ENCODE measurements at regions not wholly inside any gene's neighbourhood (a gene's known extent, or its start where the extent isn't known, plus 50 kb on each side); places are given as distances from the start of the nearest gene placed in this dataset.

DNA sequence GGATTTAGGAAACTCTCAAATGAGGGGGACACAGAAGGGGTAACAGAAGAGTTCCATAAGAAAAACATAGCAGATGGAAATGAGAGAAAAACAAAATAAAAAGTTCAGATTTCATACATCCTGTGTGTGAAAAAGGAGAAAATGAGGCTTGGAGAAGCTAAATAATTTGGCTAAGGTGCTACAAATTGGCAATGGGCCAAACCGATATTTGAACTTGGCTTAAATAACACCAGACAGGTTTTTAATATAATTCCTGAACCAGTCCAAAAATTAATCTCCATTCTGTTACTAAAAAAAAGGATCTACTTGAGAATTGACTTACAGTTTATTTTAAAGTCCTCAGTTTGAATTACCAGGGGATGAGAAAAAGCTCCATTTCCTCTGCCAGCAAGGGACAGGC lies 342.9 kb upstream of the DPH6 start:
- Histone ChIP-seq H3K4me3 (ENCODE audit: low read depth in 1 of 2, low read length in 2 of 2) (no peak overlapping the region), H3K36me3 (ENCODE audit: insufficient read depth, low read length) (no peaks in the 10 kb centered on the region), H3K27ac (ENCODE audit: low read length) (no peak overlapping the region), H2AFZ (ENCODE audit: low read depth, low read length) (no peak overlapping the region), H3K9me3 (ENCODE audit: insufficient read depth, low read length, severe bottlenecking) (no peaks in the 10 kb centered on the region), H3K4me1 (ENCODE audit: insufficient read depth, low read length) (no peaks in the 10 kb centered on the region), H3K27me3 (ENCODE audit: insufficient read depth, low read length, poor library complexity) (no peaks in the 10 kb centered on the region), H3K9ac (ENCODE audit: low read depth, low read length) (no peak overlapping the region), H4K20me1 (ENCODE audit: insufficient read depth, low read length) (no peaks in the 10 kb centered on the region), H3K79me2 (ENCODE audit: insufficient read depth, low read length) (no peaks in the 10 kb centered on the region), H3K4me2 (ENCODE audit: insufficient read depth, low read length) (no peak overlapping the region)
- ATAC-seq (ENCODE audit: insufficient read depth, low read depth) = no peak
- no peak for DNase-seq
- TF ChIP-seq, protein P1, sequence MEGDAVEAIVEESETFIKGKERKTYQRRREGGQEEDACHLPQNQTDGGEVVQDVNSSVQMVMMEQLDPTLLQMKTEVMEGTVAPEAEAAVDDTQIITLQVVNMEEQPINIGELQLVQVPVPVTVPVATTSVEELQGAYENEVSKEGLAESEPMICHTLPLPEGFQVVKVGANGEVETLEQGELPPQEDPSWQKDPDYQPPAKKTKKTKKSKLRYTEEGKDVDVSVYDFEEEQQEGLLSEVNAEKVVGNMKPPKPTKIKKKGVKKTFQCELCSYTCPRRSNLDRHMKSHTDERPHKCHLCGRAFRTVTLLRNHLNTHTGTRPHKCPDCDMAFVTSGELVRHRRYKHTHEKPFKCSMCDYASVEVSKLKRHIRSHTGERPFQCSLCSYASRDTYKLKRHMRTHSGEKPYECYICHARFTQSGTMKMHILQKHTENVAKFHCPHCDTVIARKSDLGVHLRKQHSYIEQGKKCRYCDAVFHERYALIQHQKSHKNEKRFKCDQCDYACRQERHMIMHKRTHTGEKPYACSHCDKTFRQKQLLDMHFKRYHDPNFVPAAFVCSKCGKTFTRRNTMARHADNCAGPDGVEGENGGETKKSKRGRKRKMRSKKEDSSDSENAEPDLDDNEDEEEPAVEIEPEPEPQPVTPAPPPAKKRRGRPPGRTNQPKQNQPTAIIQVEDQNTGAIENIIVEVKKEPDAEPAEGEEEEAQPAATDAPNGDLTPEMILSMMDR (IDR thresholded peaks at IDR 0.05; ENCODE audit: borderline replicate concordance, extremely low read depth, low read length, poor library complexity, severe bottlenecking) = no peak
- no peak for TF ChIP-seq EZH2 (IDR thresholded peaks at IDR 0.05; ENCODE audit: borderline replicate concordance, low read depth, low read length, severe bottlenecking)

DNA sequence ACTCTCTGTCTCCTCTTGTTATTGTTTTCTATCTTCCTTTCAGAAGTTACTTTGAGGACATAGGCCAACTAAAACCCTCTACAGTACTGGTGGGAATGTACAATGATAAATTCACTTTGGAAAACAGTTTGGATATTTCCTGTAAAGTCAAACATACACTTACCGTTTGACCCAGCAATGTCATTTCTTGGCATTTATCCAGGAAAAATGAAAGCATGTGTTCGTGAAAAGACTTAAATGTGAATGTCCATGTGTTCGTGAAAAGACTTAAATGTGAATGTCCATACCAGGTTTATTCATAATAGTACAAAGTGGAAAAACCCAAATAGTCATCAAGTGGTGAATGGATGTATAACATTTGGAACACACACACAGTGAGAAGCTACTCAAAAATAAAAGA lies 361.5 kb upstream of the DPH6 start:
- Histone ChIP-seq H3K9me3 (ENCODE audit: insufficient read depth, low read length, severe bottlenecking) (no peaks in the 10 kb centered on the region), H3K27me3 (ENCODE audit: insufficient read depth, low read length, poor library complexity) (no peaks in the 10 kb centered on the region), H4K20me1 (ENCODE audit: insufficient read depth, low read length) (no peaks in the 10 kb centered on the region), H3K4me1 (ENCODE audit: insufficient read depth, low read length) (no peaks in the 10 kb centered on the region), H3K79me2 (ENCODE audit: insufficient read depth, low read length) (no peaks in the 10 kb centered on the region), H3K27ac (ENCODE audit: low read length) (no peak overlapping the region), H3K4me3 (ENCODE audit: low read depth in 1 of 2, low read length in 2 of 2) (no peak overlapping the region), H3K36me3 (ENCODE audit: insufficient read depth, low read length) (no peaks in the 10 kb centered on the region), H3K4me2 (ENCODE audit: insufficient read depth, low read length) (no peak overlapping the region), H3K9ac (ENCODE audit: low read depth, low read length) (no peak overlapping the region), H2AFZ (ENCODE audit: low read depth, low read length) (no peak overlapping the region)
- DNase-seq (no peak), ATAC-seq (ENCODE audit: insufficient read depth, low read depth) (no peak)
- no peak for TF ChIP-seq EZH2 (IDR thresholded peaks at IDR 0.05; ENCODE audit: borderline replicate concordance, low read depth, low read length, severe bottlenecking)
- TF ChIP-seq, protein P1 (IDR thresholded peaks at IDR 0.05; ENCODE audit: borderline replicate concordance, extremely low read depth, low read length, poor library complexity, severe bottlenecking) = no peak

DNA sequence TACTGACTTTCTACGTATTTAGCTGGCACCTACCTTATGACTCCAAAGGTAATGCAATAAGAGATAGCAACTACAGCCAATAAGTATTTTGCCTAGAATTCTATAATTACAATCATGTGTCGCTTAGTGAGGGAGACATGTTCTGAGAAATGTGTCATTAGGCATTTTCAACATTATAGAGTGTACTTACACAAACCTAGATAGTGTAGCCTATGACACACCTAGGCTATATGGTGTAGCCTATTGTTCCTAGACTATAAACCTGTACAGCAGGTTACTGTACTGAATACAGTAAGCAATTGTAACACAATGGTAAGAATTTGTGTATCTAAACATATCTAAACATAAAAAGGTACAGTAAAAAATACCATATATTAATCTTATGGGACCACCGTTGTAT lies 363.4 kb upstream of the DPH6 start:
- Histone ChIP-seq H2AFZ (ENCODE audit: low read depth, low read length) (no peak overlapping the region), H3K4me2 (ENCODE audit: insufficient read depth, low read length) (no peak overlapping the region), H3K4me3 (ENCODE audit: low read depth in 1 of 2, low read length in 2 of 2) (no peak overlapping the region), H4K20me1 (ENCODE audit: insufficient read depth, low read length) (no peaks in the 10 kb centered on the region), H3K4me1 (ENCODE audit: insufficient read depth, low read length) (no peaks in the 10 kb centered on the region), H3K27ac (ENCODE audit: low read length) (no peak overlapping the region), H3K79me2 (ENCODE audit: insufficient read depth, low read length) (no peaks in the 10 kb centered on the region), H3K9me3 (ENCODE audit: insufficient read depth, low read length, severe bottlenecking) (no peaks in the 10 kb centered on the region), H3K9ac (ENCODE audit: low read depth, low read length) (no peak overlapping the region), H3K27me3 (ENCODE audit: insufficient read depth, low read length, poor library complexity) (no peaks in the 10 kb centered on the region), H3K36me3 (ENCODE audit: insufficient read depth, low read length) (no peaks in the 10 kb centered on the region)
- DNase-seq (no peak), ATAC-seq (ENCODE audit: insufficient read depth, low read depth) (no peak)
- TF ChIP-seq, protein P1 (IDR thresholded peaks at IDR 0.05; ENCODE audit: borderline replicate concordance, extremely low read depth, low read length, poor library complexity, severe bottlenecking) = no peak
- TF ChIP-seq EZH2 (IDR thresholded peaks at IDR 0.05; ENCODE audit: borderline replicate concordance, low read depth, low read length, severe bottlenecking) = no peak

DNA sequence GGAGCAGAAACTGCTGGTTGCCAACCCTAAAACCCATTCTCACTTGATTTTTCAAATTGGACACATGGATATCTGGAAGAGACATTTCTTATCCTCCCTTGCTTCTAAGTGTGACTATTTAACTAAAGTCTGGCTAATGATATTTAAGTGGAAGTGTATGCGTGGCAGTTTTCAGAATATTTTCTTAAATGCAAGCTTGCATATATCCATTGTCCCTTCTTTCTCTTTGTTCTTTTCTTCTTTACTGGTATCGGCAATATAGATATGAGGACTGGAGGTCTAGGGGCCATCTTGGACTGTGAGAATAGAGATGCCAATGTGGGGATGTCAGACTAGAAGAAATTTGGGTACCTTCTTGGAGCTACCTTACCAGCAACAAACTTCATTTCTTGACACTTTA lies 364.3 kb upstream of the DPH6 start:
- TF ChIP-seq, protein P1 (IDR thresholded peaks at IDR 0.05; ENCODE audit: borderline replicate concordance, extremely low read depth, low read length, poor library complexity, severe bottlenecking) = no peak
- TF ChIP-seq EZH2 (IDR thresholded peaks at IDR 0.05; ENCODE audit: borderline replicate concordance, low read depth, low read length, severe bottlenecking) = no peak
- H3K27ac ChIP-seq (ENCODE audit: low read length) = no peak overlapping the region
- H3K27me3 ChIP-seq (ENCODE audit: insufficient read depth, low read length, poor library complexity) = no peaks in the 10 kb centered on the region
- H3K9me3 ChIP-seq (ENCODE audit: insufficient read depth, low read length, severe bottlenecking) = no peaks in the 10 kb centered on the region
- H3K4me3 ChIP-seq (ENCODE audit: low read depth in 1 of 2, low read length in 2 of 2) = no peak overlapping the region
- H3K79me2 ChIP-seq (ENCODE audit: insufficient read depth, low read length) = no peaks in the 10 kb centered on the region
- H3K9ac ChIP-seq (ENCODE audit: low read depth, low read length) = no peak overlapping the region
- DNase-seq (no peak), ATAC-seq (ENCODE audit: insufficient read depth, low read depth) (no peak)
- H4K20me1 ChIP-seq (ENCODE audit: insufficient read depth, low read length) = no peaks in the 10 kb centered on the region
- no peaks in the 10 kb centered on the region for H3K4me1 ChIP-seq (ENCODE audit: insufficient read depth, low read length)
- H3K36me3 ChIP-seq (ENCODE audit: insufficient read depth, low read length) = no peaks in the 10 kb centered on the region
- no peak overlapping the region for H3K4me2 ChIP-seq (ENCODE audit: insufficient read depth, low read length)
- no peak overlapping the region for H2AFZ ChIP-seq (ENCODE audit: low read depth, low read length)

Data from DND-41 (cell line).